Suprapubic skin (tissue), 4 donors: ENCODE measurements at regions not wholly inside any gene's neighbourhood (a gene's known extent, or its start where the extent isn't known, plus 50 kb on each side); places are given as distances from the start of the nearest gene placed in this dataset.

Source experiments
- DNase-seq, 2 donors: peaks; one replicate each; pipeline ENCODE4 v3.0.0-alpha.2; 2019; ENCODE audit warnings: low spot score in 2 of 2
- H3K27ac ChIP-seq: fragments of 200-600 bp; sonication (generic); one replicate; pipeline ENCODE4 v1.5.1; 2019
- H3K27me3 ChIP-seq: fragments of 200-600 bp; sonication (generic); one replicate; pipeline ENCODE4 v1.5.1; 2019
- H3K36me3 ChIP-seq: fragments of 200-600 bp; sonication (generic); one replicate; pipeline ENCODE4 v1.5.1; 2019
- H3K4me1 ChIP-seq: fragments of 200-600 bp; sonication (generic); one replicate; pipeline ENCODE4 v1.5.1; 2019
- H3K4me3 ChIP-seq: fragments of 200-600 bp; sonication (generic); one replicate; pipeline ENCODE4 v1.5.1; 2019; ENCODE audit warnings: mild to moderate bottlenecking
- H3K9me3 ChIP-seq: fragments of 200-600 bp; sonication (generic); one replicate; pipeline ENCODE4 v1.5.1; 2019
- CTCF ChIP-seq, 2 donors: fragments of 200-600 bp in 1 of 2; fragments of 450-650 bp in 1 of 2; sonication (generic) in 1 of 2; IDR thresholded peaks; one replicate each; pipeline ENCODE4 v1.5.1; 2016 to 2019; ENCODE audit warnings: antibody characterized with exemption in 2 of 2, mild to moderate bottlenecking in 1 of 2, moderate library complexity in 1 of 2
- EP300 ChIP-seq: sonication (generic); formaldehyde crosslinking; IDR thresholded peaks from one replicate; pipeline ENCODE4 v1.6.1; 2017; ENCODE audit warnings: antibody characterized with exemption
- POLR2A ChIP-seq, 2 donors: fragments of 450-650 bp; IDR thresholded peaks; one replicate each; pipeline ENCODE4 v1.6.1; 2017; ENCODE audit warnings: antibody characterized with exemption in 2 of 2, mild to moderate bottlenecking in 2 of 2, moderate library complexity in 2 of 2
- POLR2AphosphoS5 ChIP-seq, 3 donors: sonication (generic); formaldehyde crosslinking; IDR thresholded peaks; one replicate each; pipeline ENCODE4 v1.6.1; 2017; ENCODE audit warnings: antibody characterized with exemption in 3 of 3
- WGBS: methylation state at CpG from one replicate; pipeline ENCODE4 v1.1.5; 2018; 5-methylcytosine and 5-hydroxymethylcytosine counted together

GRCh38 chr9:27945386-27945785, 372.1 kb upstream of the C9orf72 start:
- Histone ChIP-seq H3K4me3 (no peak overlapping the region), H3K27me3 (no peaks in the 10 kb centered on the region), H3K27ac (no peak overlapping the region), H3K9me3 (no peaks in the 10 kb centered on the region), H3K36me3 (no peaks in the 10 kb centered on the region), H3K4me1 (no peaks in the 10 kb centered on the region)
- WGBS, result 88% methylated on average over 1 of the region's 1 CpG
- TF ChIP-seq POLR2AphosphoS5 (IDR thresholded peaks at IDR 0.05), result no peak
- no peak for TF ChIP-seq EP300
- no peak for TF ChIP-seq CTCF (IDR thresholded peaks at IDR 0.05)
- no peak for TF ChIP-seq POLR2A (IDR thresholded peaks at IDR 0.05)
- no peak for DNase-seq

GRCh38 chr9:27950382-27950781, 377.1 kb upstream of the C9orf72 start:
- H3K4me3 ChIP-seq, result no peak overlapping the region
- H3K36me3 ChIP-seq, result no peaks in the 10 kb centered on the region
- no peaks in the 10 kb centered on the region for H3K4me1 ChIP-seq
- H3K27me3 ChIP-seq, result no peaks in the 10 kb centered on the region
- TF ChIP-seq CTCF (IDR thresholded peaks at IDR 0.05), result no peak
- no peak for TF ChIP-seq EP300
- TF ChIP-seq POLR2AphosphoS5 (IDR thresholded peaks at IDR 0.05), result no peak
- no peak for TF ChIP-seq POLR2A (IDR thresholded peaks at IDR 0.05)
- H3K27ac ChIP-seq, result no peak overlapping the region
- no peak for DNase-seq
- H3K9me3 ChIP-seq, result no peaks in the 10 kb centered on the region
- 84% methylated on average over 8 of the region's 8 CpGs for WGBS

GRCh38 chr9:27954858-27955257, 381.6 kb upstream of the C9orf72 start:
- WGBS, result 30% methylated on average over 1 of the region's 1 CpG
- Histone ChIP-seq H3K9me3 (no peaks in the 10 kb centered on the region), H3K27me3 (no peaks in the 10 kb centered on the region), H3K27ac (no peak overlapping the region), H3K36me3 (no peaks in the 10 kb centered on the region), H3K4me3 (no peak overlapping the region), H3K4me1 (no peaks in the 10 kb centered on the region)
- DNase-seq, result no peak
- TF ChIP-seq POLR2AphosphoS5 (IDR thresholded peaks at IDR 0.05), result no peak
- TF ChIP-seq EP300, result no peak
- no peak for TF ChIP-seq CTCF (IDR thresholded peaks at IDR 0.05)
- TF ChIP-seq POLR2A (IDR thresholded peaks at IDR 0.05), result no peak

GRCh38 chr9:27963836-27964235, 390.6 kb upstream of the C9orf72 start:
- TF ChIP-seq CTCF (IDR thresholded peaks at IDR 0.05), result no peak
- Histone ChIP-seq H3K27me3 (no peaks in the 10 kb centered on the region), H3K4me1 (no peaks in the 10 kb centered on the region), H3K27ac (no peak overlapping the region), H3K36me3 (no peaks in the 10 kb centered on the region), H3K4me3 (no peak overlapping the region), H3K9me3 (no peaks in the 10 kb centered on the region)
- DNase-seq, result no peak

- TF ChIP-seq POLR2A (IDR thresholded peaks at IDR 0.05), result no peak
- TF ChIP-seq EP300, result no peak
- no peak for TF ChIP-seq CTCF (IDR thresholded peaks at IDR 0.05)
- no peak for TF ChIP-seq POLR2AphosphoS5 (IDR thresholded peaks at IDR 0.05)
- Histone ChIP-seq H3K36me3 (no peaks in the 10 kb centered on the region), H3K4me1 (no peaks in the 10 kb centered on the region), H3K9me3 (no peaks in the 10 kb centered on the region), H3K27me3 (no peaks in the 10 kb centered on the region), H3K4me3 (no peak overlapping the region), H3K27ac (no peak overlapping the region)
- no peak for DNase-seq
- 27% methylated on average over 2 of the region's 2 CpGs for WGBS
Measured at GRCh38 chr9:27967210-27967609, 393.9 kb upstream of the C9orf72 start.
